ENCODE measurements at regions not wholly inside any gene's neighbourhood (a gene's known extent, or its start where the extent isn't known, plus 50 kb on each side); places are given as distances from the start of the nearest gene placed in this dataset.

DNA sequence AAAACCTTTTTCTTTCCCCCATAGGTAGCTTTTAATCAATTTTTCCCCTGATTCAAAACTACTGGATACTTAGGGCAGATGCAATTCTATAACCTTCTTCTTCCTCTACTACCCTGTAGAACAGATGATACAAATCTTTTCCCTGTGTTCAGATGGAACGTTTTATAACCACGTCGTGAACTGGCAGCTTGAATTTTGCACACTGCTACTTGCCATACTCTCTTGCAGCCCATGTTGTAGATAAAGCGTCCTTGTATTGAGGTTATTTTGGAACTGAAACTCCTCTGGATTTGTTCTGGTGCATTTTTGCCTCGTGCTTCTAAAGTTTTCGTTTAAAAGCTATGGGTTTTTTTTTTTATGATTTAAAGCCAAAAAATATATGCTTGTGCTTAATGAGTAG is 440.2 kb downstream of the RFPL4B start:
- Histone ChIP-seq H3K4me3 (replicated peaks; ENCODE audit: insufficient read depth, low read length) (no peak overlapping the region), H3K27me3 (ENCODE audit: insufficient read depth, poor library complexity, severe bottlenecking) (no peaks in the 10 kb centered on the region), H3K27ac (replicated peaks) (no peak overlapping the region)
- TF ChIP-seq POLR2AphosphoS5 (IDR thresholded peaks at IDR 0.05; ENCODE audit: low read depth) (no peak), GABPA (IDR thresholded peaks at IDR 0.05; ENCODE audit: low read depth) (no peak), SPI1 (IDR thresholded peaks at IDR 0.05; ENCODE audit: borderline replicate concordance, low read depth) (no peak)
- TF ChIP-seq, protein P1, sequence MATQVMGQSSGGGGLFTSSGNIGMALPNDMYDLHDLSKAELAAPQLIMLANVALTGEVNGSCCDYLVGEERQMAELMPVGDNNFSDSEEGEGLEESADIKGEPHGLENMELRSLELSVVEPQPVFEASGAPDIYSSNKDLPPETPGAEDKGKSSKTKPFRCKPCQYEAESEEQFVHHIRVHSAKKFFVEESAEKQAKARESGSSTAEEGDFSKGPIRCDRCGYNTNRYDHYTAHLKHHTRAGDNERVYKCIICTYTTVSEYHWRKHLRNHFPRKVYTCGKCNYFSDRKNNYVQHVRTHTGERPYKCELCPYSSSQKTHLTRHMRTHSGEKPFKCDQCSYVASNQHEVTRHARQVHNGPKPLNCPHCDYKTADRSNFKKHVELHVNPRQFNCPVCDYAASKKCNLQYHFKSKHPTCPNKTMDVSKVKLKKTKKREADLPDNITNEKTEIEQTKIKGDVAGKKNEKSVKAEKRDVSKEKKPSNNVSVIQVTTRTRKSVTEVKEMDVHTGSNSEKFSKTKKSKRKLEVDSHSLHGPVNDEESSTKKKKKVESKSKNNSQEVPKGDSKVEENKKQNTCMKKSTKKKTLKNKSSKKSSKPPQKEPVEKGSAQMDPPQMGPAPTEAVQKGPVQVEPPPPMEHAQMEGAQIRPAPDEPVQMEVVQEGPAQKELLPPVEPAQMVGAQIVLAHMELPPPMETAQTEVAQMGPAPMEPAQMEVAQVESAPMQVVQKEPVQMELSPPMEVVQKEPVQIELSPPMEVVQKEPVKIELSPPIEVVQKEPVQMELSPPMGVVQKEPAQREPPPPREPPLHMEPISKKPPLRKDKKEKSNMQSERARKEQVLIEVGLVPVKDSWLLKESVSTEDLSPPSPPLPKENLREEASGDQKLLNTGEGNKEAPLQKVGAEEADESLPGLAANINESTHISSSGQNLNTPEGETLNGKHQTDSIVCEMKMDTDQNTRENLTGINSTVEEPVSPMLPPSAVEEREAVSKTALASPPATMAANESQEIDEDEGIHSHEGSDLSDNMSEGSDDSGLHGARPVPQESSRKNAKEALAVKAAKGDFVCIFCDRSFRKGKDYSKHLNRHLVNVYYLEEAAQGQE (IDR thresholded peaks at IDR 0.05; ENCODE audit: insufficient replicate concordance, low read depth) = no peak
- TF ChIP-seq, protein P2, sequence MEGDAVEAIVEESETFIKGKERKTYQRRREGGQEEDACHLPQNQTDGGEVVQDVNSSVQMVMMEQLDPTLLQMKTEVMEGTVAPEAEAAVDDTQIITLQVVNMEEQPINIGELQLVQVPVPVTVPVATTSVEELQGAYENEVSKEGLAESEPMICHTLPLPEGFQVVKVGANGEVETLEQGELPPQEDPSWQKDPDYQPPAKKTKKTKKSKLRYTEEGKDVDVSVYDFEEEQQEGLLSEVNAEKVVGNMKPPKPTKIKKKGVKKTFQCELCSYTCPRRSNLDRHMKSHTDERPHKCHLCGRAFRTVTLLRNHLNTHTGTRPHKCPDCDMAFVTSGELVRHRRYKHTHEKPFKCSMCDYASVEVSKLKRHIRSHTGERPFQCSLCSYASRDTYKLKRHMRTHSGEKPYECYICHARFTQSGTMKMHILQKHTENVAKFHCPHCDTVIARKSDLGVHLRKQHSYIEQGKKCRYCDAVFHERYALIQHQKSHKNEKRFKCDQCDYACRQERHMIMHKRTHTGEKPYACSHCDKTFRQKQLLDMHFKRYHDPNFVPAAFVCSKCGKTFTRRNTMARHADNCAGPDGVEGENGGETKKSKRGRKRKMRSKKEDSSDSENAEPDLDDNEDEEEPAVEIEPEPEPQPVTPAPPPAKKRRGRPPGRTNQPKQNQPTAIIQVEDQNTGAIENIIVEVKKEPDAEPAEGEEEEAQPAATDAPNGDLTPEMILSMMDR (IDR thresholded peaks at IDR 0.05; ENCODE audit: insufficient read depth, low read length) = no peak
- no peak for DNase-seq (ENCODE audit: low read depth in 1 of 2, low spot score in 1 of 2)

DNA sequence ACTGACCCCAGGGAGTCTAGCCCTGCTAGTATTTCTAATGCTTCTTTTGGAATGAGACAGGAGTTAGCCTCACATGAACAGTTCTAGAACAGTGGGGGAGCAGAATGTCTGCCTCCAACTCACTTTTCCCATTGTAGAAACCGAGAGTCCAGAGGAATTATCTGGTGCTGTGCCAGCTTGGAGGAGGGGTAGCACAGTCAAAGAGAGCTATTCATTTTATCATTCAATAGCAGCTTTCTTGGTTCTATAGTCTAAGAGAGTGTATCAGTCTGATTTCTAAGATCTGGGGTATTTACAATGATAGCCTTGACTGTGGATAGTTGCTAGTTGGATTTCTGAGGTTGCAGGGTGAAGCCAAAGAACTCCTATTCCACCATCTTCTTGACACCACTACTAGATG is 448.2 kb downstream of the RFPL4B start:
- Histone ChIP-seq H3K27ac (replicated peaks) (no peak overlapping the region), H3K27me3 (ENCODE audit: insufficient read depth, poor library complexity, severe bottlenecking) (no peaks in the 10 kb centered on the region), H3K4me3 (replicated peaks; ENCODE audit: insufficient read depth, low read length) (no peak overlapping the region)
- DNase-seq (ENCODE audit: low read depth in 1 of 2, low spot score in 1 of 2) = no peak
- TF ChIP-seq GABPA (IDR thresholded peaks at IDR 0.05; ENCODE audit: low read depth) (no peak), SPI1 (IDR thresholded peaks at IDR 0.05; ENCODE audit: borderline replicate concordance, low read depth) (no peak), POLR2AphosphoS5 (IDR thresholded peaks at IDR 0.05; ENCODE audit: low read depth) (no peak)
- TF ChIP-seq, protein P1 (IDR thresholded peaks at IDR 0.05; ENCODE audit: insufficient replicate concordance, low read depth) = no peak
- TF ChIP-seq, protein P2 (IDR thresholded peaks at IDR 0.05; ENCODE audit: insufficient read depth, low read length) = no peak

DNA sequence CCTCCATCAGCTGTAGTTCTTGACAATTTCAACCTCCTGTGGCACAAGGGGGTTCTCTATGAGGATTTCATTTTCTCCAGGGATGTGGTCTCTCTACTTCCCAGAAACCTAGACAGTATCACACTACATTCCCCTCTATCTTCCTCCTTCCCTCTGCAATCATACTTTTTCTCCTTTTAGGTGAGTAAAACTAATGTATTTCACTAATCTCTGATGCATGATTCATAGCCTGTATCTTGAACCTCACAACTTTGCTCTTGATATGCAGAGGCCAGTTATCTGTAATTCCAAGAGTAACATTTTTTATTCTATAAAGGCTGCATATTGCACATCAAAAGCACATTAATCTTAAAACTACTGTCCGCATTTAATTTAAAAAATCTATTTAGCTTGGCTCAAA is 449.6 kb downstream of the RFPL4B start:
- H3K27ac ChIP-seq (replicated peaks) = no peak overlapping the region
- no peak overlapping the region for H3K4me3 ChIP-seq (replicated peaks; ENCODE audit: insufficient read depth, low read length)
- TF ChIP-seq, protein P1 (IDR thresholded peaks at IDR 0.05; ENCODE audit: insufficient replicate concordance, low read depth) = no peak
- no peak for DNase-seq (ENCODE audit: low read depth in 1 of 2, low spot score in 1 of 2)
- no peaks in the 10 kb centered on the region for H3K27me3 ChIP-seq (ENCODE audit: insufficient read depth, poor library complexity, severe bottlenecking)

DNA sequence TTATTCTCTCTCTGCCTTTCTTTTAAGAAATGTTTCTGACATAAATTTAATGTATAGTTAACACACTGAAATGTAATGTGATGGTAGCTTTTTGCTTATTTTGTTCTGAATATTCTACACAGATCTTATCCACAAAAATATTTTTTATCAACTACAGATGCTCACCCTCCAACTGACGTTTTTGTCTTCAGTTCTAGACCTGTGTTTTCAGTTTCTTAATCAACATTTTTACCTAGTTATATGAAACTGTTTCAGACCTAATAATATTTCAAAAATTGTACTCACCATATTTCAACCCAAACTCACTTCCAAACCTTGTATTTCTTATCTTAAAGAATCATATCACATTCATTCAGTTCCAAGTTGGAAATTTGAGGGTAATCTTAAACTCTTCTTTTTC is 452.8 kb downstream of the RFPL4B start:
- Histone ChIP-seq H3K27ac (replicated peaks) (no peak overlapping the region), H3K4me3 (replicated peaks; ENCODE audit: insufficient read depth, low read length) (no peak overlapping the region), H3K27me3 (ENCODE audit: insufficient read depth, poor library complexity, severe bottlenecking) (no peaks in the 10 kb centered on the region)
- no peak for DNase-seq (ENCODE audit: low read depth in 1 of 2, low spot score in 1 of 2)
- TF ChIP-seq GABPA (IDR thresholded peaks at IDR 0.05; ENCODE audit: low read depth) (no peak), SPI1 (IDR thresholded peaks at IDR 0.05; ENCODE audit: borderline replicate concordance, low read depth) (no peak), POLR2AphosphoS5 (IDR thresholded peaks at IDR 0.05; ENCODE audit: low read depth) (no peak)
- TF ChIP-seq, protein P1 (IDR thresholded peaks at IDR 0.05; ENCODE audit: insufficient replicate concordance, low read depth) = no peak
- TF ChIP-seq, protein P2 (IDR thresholded peaks at IDR 0.05; ENCODE audit: insufficient read depth, low read length) = no peak
